ENCODE measurements at regions not wholly inside any gene's neighbourhood (a gene's known extent, or its start where the extent isn't known, plus 50 kb on each side); places are given as distances from the start of the nearest gene placed in this dataset.

DNA sequence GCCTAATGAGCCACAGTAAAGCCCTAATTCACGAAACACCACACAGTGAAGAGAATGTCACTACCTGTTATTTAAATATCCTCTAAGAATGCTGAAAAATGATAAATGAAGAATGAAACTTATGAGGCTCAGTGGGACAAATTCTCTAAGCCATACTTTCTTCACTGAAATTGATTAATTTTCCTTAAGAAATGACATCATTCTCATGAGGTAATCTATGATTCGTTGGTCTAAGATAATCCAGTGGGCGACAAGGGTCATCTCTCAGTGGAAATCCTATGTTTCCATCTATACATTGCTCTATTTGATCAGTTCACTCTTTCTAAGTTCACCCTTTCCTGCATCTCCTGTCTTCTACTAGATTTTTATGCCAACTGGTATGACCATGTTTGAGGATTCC, 330.4 kb upstream of the ANKRD30A start:
- POLR2A ChIA-PET, result no interaction called here
- CTCF ChIA-PET, result no interaction called here
- DNase-seq (ENCODE audit: low read depth, low spot score), result no peak
- TF ChIP-seq, protein P1, sequence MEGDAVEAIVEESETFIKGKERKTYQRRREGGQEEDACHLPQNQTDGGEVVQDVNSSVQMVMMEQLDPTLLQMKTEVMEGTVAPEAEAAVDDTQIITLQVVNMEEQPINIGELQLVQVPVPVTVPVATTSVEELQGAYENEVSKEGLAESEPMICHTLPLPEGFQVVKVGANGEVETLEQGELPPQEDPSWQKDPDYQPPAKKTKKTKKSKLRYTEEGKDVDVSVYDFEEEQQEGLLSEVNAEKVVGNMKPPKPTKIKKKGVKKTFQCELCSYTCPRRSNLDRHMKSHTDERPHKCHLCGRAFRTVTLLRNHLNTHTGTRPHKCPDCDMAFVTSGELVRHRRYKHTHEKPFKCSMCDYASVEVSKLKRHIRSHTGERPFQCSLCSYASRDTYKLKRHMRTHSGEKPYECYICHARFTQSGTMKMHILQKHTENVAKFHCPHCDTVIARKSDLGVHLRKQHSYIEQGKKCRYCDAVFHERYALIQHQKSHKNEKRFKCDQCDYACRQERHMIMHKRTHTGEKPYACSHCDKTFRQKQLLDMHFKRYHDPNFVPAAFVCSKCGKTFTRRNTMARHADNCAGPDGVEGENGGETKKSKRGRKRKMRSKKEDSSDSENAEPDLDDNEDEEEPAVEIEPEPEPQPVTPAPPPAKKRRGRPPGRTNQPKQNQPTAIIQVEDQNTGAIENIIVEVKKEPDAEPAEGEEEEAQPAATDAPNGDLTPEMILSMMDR (IDR thresholded peaks at IDR 0.05; ENCODE audit: low read depth, low read length), result no peak
- no peak overlapping the region for H3K4me3 ChIP-seq (ENCODE audit: low read depth, low read length)
- peaks cover 5% of the 10 kb centered on the region for H3K27me3 ChIP-seq (ENCODE audit: control insufficient read depth, insufficient read depth, low read length)
- no peaks in the 10 kb centered on the region for H3K9me3 ChIP-seq (ENCODE audit: control insufficient read depth, insufficient read depth, low read length)
- H3K27ac ChIP-seq (ENCODE audit: low read depth, low read length), result no peak overlapping the region

- H3K27ac ChIP-seq (ENCODE audit: low read depth, low read length), result no peak overlapping the region
- TF ChIP-seq, protein P1 (IDR thresholded peaks at IDR 0.05; ENCODE audit: low read depth, low read length), result no peak
- H3K9me3 ChIP-seq (ENCODE audit: control insufficient read depth, insufficient read depth, low read length), result no peaks in the 10 kb centered on the region
- ChIA-PET POLR2A (no interaction called here), CTCF (interaction anchor here (1.6 kb wide), 1 partner anchor 11 kb away, joined by 7 read pairs; no protein-coding TSS in a partner anchor)
- H3K27me3 ChIP-seq (ENCODE audit: control insufficient read depth, insufficient read depth, low read length), result peaks cover 5% of the 10 kb centered on the region
- DNase-seq (ENCODE audit: low read depth, low spot score), result no peak
- no peak overlapping the region for H3K4me3 ChIP-seq (ENCODE audit: low read depth, low read length)
These were observed 335.4 kb upstream of the ANKRD30A start for GRCh38 chr10:36789974-36790373.

GRCh38 chr10:36788152-36788551, 337.2 kb upstream of the ANKRD30A start:
- POLR2A ChIA-PET, result no interaction called here
- no peak overlapping the region for H3K27ac ChIP-seq (ENCODE audit: low read depth, low read length)
- no peaks in the 10 kb centered on the region for H3K9me3 ChIP-seq (ENCODE audit: control insufficient read depth, insufficient read depth, low read length)
- CTCF ChIA-PET, result no interaction called here
- no peak overlapping the region for H3K4me3 ChIP-seq (ENCODE audit: low read depth, low read length)
- TF ChIP-seq, protein P1 (IDR thresholded peaks at IDR 0.05; ENCODE audit: low read depth, low read length), result no peak
- no peak for DNase-seq (ENCODE audit: low read depth, low spot score)
- no peaks in the 10 kb centered on the region for H3K27me3 ChIP-seq (ENCODE audit: control insufficient read depth, insufficient read depth, low read length)

- CTCF ChIA-PET, result interaction anchor here (0.7 kb wide), 1 partner anchor 791 kb away, joined by 4 read pairs; no protein-coding TSS in a partner anchor
These were observed 342.0 kb upstream of the ANKRD30A start for GRCh38 chr10:36783400-36783799.

GRCh38 chr10:36781570-36781969, 343.8 kb upstream of the ANKRD30A start:
- H3K9me3 ChIP-seq (ENCODE audit: control insufficient read depth, insufficient read depth, low read length), result no peaks in the 10 kb centered on the region
- CTCF ChIA-PET, result interaction anchor here (0.6 to 5.2 kb wide), 5 partner anchors 9 to 1219 kb away, joined by 3 to 215 read pairs (median 7); no protein-coding TSS in a partner anchor
- DNase-seq (ENCODE audit: low read depth, low spot score), result no peak
- no peak overlapping the region for H3K27ac ChIP-seq (ENCODE audit: low read depth, low read length)
- H3K4me3 ChIP-seq (ENCODE audit: low read depth, low read length), result no peak overlapping the region
- TF ChIP-seq, protein P1 (IDR thresholded peaks at IDR 0.05; ENCODE audit: low read depth, low read length), result no peak
- POLR2A ChIA-PET, result no interaction called here
- H3K27me3 ChIP-seq (ENCODE audit: control insufficient read depth, insufficient read depth, low read length), result no peaks in the 10 kb centered on the region

More at GRCh38 chr10:36783400-36783799, 342.0 kb upstream of the ANKRD30A start:
- Histone ChIP-seq H3K27ac (ENCODE audit: low read depth, low read length) (no peak overlapping the region), H3K27me3 (ENCODE audit: control insufficient read depth, insufficient read depth, low read length) (no peaks in the 10 kb centered on the region), H3K9me3 (ENCODE audit: control insufficient read depth, insufficient read depth, low read length) (no peaks in the 10 kb centered on the region), H3K4me3 (ENCODE audit: low read depth, low read length) (no peak overlapping the region)
- DNase-seq (ENCODE audit: low read depth, low spot score), result no peak
- TF ChIP-seq, protein P1 (IDR thresholded peaks at IDR 0.05; ENCODE audit: low read depth, low read length), result no peak
- POLR2A ChIA-PET, result no interaction called here
